ENCODE measurements at regions not wholly inside any gene's neighbourhood (a gene's known extent, or its start where the extent isn't known, plus 50 kb on each side); places are given as distances from the start of the nearest gene placed in this dataset.

- no peak for DNase-seq
Observed at GRCh38 chr14:58862416-58863160, 224.8 kb downstream of the DACT1 start.

DNA sequence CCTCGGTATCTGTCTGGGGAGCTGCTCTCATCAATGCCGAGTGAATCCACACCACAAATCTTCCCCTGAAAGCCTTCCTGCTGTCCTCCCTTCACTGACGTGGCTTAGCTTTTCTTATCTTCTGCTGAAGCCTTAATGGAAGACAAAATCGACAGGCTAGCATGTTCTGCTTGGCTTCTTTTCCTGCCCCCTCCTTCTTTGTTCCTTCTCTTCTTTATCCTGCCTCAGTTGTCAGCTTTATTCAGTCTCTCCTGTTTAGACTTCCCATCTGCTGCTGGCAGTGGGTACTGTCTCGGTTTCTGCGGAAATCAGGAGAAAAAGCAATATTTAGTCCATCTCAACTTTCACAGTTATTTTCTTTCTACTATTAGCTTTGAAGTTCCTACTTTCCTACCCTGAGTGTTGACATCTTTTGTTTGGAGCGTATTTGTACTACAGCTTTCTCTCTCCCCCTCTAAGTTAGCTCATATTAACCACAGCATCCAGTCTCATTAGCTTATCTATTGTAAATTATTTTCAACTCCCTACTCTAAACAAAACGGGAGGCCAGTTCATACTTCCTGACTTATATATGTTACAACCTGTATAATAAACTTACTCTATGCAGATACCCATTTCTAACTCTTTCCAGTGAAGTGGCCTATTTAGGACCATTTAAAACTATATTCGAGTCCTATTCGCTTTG is 226.0 kb downstream of the DACT1 start:
- DNase-seq, result no peak

- no peak for DNase-seq
Observed at GRCh38 chr14:58864751-58865513, 227.2 kb downstream of the DACT1 start.

- DNase-seq, result peak in 1 of 3 donors; percentile 6
Observed at GRCh38 chr14:58865514-58866281, 227.9 kb downstream of the DACT1 start.

DNA sequence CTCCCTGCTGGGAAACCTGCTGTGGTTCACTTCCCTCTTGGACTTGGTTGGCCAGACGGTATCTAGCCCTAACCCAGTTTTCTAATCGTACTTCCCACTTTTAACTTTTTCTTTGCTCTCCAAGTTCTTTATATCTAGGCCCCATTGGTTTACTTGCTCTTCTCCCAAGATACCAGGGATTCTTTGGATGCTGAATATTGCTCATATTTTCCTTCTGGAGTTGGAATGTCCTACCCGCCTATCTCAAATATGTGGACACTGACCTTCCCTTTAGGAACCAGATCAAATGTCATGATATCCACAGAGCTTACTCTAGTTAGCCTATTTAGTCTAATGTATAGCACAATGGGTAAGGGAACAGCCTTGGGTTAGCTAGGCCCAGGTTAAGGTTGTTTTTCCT is 228.6 kb downstream of the DACT1 start:
- DNase-seq, result peak in 2 of 3 donors; percentile 6 to 16

- DNase-seq, result no peak
Observed at GRCh38 chr14:58870961-58871360, 233.2 kb downstream of the DACT1 start.

- DNase-seq, result peak in 1 of 3 donors; percentile 5
Observed at GRCh38 chr14:58871573-58871972, 233.8 kb downstream of the DACT1 start.

DNA sequence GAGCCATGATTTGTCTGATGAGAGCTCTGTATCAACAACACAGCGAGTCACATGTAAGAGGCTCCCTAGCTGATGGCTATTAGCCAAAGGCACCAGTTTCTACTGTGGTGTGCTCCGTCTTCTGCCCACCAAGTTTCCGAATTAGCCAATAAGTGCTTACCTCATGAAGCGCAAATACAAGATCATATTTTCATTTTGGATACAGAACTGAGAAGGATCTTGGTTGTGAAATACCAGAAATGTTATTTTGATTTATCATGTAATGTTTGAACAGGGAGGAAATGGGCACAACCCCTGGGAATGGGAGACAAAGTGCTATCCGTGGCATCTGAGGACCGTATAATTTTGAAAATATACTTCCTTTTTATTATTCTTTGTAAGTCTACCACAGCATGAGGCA is 234.3 kb downstream of the DACT1 start:
- DNase-seq, result peak; percentile 7 to 42 (median 20)

- no peak for DNase-seq
Observed at GRCh38 chr14:58873228-58873953, 235.6 kb downstream of the DACT1 start.

- DNase-seq, result no peak
Observed at GRCh38 chr14:58875613-58876012, 237.9 kb downstream of the DACT1 start.

- no peak for DNase-seq
Observed at GRCh38 chr14:58876608-58877007, 238.8 kb downstream of the DACT1 start.

DNA sequence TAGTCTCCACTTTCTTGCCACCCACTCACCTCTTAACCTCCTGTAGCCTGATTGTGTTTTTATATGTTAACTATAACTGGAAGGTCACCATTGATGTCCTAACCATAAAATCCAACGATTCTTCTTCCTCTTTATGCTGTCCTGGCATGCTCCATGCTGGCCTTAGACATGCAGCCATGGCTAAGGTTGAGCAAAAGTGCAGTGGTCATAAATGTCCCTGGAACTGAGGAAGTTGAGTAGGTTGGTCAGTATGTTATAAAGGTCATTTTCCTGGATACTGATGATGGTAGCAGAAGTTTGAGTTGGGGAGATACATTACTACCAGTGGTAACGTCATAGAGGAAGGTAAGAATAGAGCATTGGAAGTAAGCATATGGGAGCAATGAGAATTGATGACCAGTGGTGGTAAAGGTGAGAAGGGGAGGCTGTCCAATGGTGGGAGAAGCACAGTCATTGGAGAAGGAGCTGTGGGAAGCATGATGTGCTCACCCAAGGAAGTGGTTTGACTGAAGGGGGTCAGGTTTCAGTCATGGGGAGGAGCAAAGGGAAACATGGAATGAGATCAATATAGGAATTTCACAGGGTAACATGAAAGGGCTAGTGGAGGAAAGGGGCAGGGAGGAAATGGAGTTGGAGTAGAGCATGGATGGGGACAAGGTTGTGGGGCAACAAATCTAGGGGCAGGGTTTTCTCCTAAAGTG is 240.8 kb downstream of the DACT1 start:
- no peak for DNase-seq

DNA sequence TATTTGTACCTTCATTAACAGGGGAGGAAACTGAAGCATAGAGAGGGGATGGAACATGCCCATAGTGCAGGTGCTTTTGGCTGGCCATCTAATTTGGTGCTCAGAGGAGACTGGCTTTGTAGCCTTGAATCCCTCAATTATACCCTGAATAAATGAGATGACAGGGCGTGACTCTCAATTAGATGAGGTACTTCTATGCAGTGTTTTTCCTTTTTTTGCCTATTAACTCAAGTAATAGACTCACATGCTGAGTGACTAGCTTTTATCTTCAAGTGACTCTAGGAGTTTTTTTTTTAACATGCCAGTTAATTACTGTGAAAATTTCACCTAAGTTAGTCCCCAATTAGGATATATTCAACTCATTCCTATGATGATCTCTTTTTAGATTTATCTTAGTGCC is 243.7 kb downstream of the DACT1 start:
- no peak for DNase-seq

GRCh38 chr14:58882577-58883018 is 244.8 kb downstream of the DACT1 start:
- DNase-seq, result no peak

DNA sequence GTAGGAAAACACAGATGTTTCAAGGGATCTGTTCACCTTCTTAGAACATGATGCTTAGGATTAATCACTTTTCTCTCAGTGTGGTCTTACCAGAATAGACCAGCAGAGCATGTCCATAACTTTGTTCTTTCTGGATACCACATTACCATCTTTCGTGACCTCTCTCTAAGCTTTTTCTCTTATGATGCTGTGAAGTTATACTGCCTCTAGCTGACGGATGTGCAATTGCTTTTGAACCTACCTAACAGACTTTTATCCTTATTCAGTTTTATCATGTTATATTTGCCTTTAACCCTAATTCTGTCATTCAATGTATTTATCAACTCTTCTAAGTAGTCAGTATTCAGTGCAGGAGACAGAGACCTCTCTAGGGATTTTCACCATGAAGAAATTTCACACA is 246.7 kb downstream of the DACT1 start:
- DNase-seq, result no peak

GRCh38 chr14:58887931-58888330 is 250.2 kb downstream of the DACT1 start:
- DNase-seq, result no peak

- peak in 2 of 3 donors; percentile 19 to 41 for DNase-seq
Observed at GRCh38 chr14:58898655-58899316, 261.0 kb downstream of the DACT1 start.

DNA sequence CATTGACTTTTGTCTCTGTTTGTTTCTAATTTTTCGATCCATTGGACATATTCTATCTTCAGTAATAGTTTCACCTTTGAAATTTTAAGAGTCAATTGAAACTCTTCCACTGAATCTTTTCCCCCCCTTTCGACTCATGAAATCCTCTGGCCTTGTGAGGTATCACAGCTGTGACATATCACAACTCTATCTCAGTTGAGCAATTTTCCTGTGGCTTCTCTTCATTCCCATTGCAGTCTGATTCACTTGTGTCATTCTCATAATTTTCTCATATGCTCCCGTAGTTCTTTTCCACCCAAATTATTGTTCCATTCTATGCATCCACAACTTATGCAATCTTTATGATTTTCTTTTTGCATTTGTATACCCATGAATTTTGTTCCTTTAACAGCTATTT is 261.6 kb downstream of the DACT1 start:
- DNase-seq, result no peak

- no peak for DNase-seq
Observed at GRCh38 chr14:58901826-58902225, 264.1 kb downstream of the DACT1 start.

GRCh38 chr14:58904776-58905175 is 267.0 kb downstream of the DACT1 start:
- no peak for DNase-seq

DNA sequence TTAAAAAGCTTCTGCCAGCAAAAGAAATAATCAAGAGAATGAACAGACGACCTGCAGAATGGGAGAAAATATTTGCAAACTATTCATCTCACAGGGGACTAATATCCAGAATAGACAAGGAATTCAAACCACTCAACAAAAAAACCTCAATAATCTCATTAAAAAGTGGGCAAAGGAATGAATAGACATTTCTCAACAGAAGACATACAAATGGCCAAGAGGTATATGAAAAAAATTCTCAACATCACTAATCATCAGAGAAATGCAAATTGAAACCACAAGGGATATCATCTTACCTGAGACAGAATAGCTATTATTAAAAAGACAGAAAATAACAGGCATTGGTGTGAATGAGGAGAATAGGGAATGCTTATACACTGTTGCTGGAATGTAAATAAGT is 270.0 kb downstream of the DACT1 start:
- DNase-seq, result no peak

Data from suppressor macrophage treated with lipopolysaccharide for 1 hour (primary cell).